HT1080 (cell line): ENCODE measurements at regions not wholly inside any gene's neighbourhood (a gene's known extent, or its start where the extent isn't known, plus 50 kb on each side); places are given as distances from the start of the nearest gene placed in this dataset.

Source experiments
- DNase-seq: peaks from one replicate; pipeline ENCODE4 v3.0.0-alpha.2; 2015; ENCODE audit warnings: low read depth

DNA sequence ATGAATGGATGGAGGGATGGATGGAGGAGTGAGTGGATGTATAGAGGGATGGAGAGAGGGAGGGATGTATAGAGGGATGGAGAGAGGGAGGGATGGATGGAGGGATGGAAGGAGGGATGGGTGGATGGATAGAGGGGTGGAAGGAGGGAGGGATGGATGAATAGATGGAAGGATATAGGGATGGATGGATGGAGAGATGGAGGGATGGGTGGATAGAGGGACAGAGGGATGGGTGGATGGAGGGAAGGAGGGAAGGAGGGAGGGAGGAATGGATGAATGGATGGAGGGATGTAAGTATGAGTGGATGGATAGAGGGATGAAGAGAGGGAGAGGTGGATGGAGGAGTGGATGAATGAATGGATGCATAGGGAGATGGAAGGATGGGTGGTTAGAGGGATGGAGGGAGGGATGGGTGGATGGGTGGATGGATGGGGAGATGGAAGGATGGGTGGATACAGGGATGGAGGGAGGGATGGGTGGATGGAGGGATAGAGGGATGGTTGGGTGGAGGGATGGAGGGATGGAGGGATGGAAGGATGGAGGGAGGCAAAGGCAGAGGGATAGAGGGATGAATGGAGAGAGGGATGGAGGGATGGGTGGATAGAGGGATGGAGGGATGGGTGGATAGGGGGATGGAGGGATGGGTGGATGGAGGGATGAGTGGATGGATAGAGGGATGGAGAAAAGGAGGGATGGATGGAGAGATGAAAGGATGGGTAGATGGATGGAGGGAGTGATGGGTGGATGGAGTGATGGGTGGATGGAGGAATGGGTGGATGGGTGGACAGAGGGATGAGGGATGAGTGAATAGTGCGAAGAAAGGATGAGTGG, 313.8 kb downstream of the UACA start:
- DNase-seq = no peak

DNA sequence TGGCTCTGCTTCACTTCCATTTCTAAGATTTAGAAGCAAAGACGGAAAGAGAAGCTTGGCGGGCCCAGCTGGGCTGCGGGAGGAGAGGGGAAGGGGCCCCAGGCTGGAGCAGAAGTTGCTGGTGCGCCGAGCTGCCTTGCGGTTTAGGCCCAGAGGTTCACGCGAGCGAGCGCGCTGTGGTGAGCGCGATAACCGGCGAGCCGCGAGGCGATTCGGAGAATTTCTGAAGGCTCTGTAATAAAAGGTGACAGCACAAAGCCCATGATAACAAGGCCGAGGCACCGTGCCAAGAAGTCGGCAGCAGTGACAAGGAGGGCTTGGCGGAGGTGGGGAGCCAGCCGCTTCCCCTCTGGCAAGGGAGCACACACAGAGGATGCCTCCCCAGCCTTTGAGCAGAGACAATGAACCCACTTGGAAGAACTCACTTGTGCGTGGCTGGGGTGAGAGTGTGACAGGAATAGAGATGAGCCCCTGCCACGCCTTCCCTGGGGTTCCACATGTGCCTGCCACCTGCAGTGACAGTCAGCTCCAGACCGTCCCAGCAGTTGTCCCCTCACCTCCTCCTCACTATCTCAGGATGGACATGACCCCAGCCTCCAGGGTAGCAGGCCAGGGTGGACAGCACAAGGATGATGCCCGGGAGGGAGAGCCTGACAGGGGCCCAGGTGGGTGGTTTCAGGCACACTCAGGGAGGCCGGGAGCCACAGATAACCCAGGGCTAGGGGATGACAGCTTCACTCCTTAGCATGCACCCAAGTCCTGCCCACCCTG, 315.2 kb downstream of the UACA start:
- no peak for DNase-seq

DNA sequence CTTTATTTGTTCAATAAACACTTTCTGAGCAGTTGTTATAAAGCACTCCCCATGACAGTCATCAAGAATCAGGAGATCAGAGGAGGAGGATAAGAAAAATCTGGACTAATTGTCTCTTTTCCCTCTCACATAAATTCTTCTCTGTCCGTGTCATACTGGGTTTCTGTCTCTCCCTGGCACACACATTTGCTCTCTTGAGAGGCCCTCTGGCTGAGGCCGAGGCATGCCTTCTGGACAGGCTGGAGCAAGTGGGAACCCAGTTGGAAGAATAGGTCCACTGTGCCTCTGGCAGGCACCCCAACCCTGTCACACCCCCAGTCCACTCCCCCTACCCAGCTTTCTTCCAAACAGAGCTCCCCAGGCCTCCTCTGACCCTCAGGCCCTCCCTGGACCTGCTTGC, 315.8 kb downstream of the UACA start:
- no peak for DNase-seq

DNA sequence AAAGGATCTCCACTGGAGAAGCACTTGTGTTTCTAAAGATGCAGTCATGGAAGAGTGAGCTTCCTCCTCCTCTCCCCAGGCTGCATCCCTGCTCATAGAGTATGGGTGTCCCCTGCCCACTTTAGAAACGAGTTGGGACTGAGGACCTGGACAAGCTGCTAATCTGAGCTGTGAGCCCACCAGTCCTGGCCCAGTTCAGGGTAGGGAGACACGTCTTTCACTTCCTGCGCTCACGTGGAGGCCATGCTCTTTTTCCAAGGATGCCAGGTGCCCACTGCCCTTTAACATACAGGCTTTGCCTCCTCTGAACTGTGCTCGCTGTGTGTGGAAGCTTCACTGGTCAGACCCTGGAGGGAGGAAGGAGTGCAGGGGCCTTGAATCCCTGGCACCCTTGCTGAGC, 316.3 kb downstream of the UACA start:
- no peak for DNase-seq

DNA sequence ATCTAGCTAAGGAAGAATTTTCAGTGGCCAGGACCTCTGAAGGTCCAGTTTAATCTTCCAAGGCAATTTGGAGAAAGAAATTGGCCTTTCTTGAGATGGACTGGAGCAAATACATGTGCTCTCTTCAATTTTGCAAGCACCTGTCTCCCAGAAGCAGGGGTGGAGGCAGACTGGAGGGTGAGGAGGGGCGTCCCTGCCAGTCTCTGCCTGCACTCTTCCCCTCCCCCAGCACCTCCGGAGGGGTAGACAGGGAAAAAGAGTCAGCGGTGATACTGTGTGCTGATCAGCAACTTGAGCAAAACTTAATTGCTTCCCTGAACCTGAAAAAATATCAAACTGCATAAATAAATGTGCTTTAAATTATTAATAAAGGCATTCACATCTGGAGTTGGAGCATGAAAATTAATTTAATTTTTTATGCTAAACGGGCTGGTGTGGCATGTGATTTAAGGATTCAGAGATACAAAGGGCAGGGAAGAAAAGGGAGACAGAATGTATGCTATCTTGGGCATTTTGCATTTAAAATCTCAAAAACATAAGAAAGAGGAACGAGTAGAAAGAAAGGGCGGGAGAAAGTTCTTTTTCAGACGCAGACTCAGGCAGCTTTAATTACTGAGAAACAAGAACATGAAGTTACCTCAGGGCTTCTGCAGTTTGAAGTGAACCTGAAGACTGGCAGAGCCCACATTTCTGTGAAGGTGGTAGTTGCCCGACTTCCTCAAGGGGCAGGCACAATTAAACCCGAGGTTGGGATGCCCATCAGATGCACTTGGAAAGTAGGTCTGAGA, 319.7 kb downstream of the UACA start:
- DNase-seq = no peak

DNA sequence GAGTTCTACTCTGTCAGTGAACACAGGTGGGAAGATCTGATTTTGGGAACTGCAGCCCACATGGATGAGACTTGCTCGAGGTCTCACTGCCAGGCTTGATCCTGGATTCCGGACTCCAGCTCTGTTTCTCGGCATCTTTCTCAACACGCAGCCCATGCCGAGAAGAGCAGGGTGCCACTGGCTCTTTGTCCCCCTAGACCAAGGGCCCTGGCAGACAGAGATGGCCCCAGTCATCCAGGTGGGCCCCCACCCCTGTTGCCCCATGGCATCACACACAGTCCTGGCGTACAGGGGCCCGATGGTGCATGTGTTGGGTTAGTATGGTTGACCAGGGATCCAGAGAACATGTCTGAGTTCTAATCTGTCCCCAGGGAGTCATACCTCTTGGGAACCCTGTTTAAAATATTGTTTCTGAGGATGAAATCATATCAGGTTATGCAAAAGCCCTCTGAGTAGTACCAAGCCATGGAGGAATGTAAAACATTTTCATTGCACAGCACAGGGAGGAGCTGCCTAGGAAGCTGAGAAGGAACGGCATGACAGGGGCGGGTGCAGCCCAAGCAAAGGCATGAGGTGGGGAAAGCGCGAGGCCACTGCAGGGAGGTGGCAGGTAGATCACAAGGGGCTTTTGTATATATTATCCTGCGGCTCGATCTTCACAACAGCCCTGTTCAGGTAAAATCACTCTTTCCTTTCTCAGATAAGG, 320.6 kb downstream of the UACA start:
- no peak for DNase-seq

DNA sequence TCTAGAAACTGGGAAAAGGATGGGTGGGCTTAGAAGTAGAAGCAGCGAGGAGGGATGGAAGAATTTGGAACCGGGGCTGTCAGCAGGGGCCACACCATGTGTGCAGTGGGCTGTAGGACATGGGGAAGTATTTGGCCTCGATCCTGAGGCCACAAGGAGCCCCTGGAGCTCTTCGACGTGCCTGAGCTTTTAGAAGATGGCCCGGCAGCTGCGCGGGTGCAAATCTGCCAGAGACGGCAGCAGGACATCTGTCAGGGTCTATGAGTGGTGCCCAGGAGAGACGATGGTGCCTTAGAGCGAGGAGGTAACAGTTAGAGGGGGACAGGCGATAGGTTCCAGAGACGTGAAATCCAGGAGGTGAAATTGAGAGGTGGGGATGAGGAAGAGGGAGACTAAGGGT, 321.1 kb downstream of the UACA start:
- no peak for DNase-seq

DNA sequence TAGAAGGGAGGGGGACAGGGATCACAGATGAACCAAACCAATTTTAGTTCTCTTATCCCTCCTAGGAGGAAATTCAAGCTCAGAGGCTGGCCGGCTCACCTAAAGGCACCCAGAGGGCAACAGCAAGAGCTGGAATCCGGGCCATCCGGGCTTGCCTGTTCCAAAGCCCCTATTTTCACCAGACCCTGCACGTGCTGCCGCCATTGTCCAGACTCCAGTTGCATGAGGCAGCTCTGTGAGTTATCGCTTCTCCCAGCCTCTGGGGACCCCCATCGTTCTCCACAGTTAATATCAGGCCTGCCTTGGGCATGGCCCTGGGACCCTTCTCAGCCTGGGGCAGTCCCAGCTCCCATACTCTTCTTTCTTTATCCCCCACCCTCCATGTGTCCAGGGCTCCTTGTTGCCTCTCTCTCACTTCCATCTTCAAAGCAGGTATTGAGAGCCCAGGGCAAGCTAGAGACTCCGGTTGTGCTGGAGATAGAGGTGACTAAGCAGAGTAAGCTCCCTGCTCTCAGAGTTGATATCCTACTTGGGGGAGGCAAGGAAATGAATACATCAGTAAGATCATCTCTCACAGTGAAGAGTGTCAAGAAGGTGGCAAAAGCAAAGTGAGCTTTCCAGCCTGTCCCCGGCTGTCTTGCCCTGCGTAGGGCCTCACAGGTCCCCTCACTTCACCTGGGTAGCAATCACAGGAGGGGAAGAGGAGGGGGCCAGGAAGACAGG, 322.8 kb downstream of the UACA start:
- DNase-seq = no peak

DNA sequence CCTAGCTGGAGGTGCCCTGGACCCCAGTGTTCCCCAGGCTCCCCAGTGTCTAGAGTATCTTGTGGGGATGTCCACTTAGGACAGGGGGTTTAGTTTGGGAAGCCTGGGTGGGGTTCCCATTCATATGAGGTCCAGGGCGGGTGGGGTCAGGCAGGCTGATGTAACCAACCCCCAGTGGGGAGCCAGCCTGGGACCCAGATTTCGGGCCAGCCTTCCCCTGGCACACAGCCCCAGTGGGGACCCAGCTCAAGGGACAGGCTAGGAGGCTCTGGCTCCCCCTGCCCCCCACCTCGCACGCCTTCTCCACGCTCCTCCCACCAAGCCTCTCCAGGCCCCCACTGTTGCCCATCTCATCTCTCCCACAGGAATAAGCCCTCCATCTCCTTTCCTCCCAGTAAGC, 323.5 kb downstream of the UACA start:
- DNase-seq = no peak

DNA sequence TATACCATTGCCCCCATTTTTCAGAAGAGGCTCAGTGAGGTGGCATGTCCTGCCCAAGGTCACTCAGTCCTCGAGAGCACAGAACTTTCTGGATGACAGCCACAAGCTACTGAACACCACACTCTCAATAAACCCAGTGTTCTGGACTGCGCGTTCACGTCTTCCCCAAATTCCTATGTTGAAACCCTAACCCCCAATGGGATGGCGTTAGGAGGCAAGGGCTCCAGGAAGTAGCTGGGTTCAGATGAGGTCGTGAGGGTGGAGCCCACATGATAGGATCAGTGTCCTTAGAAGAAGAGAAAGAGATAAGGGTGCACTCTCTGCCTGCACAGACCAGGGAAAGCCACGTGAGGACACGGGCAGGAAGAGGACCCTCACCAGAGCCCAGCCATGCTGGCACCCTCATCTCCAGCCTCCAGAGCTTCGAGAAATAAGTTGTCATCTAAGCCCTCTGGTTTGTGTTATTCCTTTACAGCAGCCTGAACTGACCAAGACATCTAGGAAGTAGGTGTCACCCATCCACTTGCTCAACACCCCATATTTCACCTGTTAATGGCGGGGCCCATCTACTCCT, 324.0 kb downstream of the UACA start:
- no peak for DNase-seq

DNA sequence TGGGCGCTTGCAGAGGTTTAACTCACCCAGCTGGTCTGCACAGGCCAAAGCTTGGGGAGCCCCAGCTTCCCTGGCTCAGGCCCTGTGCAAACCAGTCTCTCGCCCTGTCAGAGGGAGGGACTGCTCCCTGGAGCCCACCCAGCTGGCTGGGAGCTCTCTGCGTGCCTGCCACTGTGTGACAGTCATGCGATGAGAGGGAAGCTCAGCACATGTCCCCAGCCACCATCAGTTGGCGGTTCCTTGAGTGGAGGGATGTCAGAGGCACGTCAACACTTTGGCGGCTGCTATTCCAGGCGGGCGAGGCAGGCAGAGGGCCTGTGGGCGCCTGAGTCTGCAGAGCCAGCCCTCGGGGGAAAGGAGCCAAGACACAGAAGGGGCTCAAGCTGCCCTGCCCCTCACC, 324.6 kb downstream of the UACA start:
- no peak for DNase-seq

DNA sequence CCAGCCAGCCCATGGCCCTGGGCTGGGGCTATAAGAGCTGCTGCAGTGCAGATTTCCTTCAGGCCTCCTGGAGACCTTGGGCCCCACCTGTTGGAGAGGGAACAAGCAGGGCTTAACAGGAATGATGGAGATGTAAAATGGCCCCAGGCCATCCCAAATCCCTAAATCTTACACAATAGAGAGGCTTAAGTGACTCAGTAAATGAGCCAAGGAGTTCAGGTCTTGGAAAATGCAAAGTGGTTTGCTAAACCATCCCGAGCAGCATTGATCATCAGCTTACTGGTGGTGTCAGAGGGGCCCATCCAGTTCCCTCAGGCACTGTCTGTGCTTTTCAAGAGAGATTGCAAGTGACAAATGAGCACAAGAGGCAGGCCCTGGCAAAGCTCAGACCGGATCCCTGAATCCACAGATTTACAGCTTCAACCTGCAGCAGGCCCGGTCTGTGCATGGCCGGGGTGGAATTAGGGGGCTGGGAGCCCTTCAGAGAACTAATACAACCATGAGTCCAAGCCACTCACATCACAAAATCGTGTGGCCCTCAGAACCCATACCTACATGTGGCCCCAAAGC, 325.4 kb downstream of the UACA start:
- DNase-seq = no peak

DNA sequence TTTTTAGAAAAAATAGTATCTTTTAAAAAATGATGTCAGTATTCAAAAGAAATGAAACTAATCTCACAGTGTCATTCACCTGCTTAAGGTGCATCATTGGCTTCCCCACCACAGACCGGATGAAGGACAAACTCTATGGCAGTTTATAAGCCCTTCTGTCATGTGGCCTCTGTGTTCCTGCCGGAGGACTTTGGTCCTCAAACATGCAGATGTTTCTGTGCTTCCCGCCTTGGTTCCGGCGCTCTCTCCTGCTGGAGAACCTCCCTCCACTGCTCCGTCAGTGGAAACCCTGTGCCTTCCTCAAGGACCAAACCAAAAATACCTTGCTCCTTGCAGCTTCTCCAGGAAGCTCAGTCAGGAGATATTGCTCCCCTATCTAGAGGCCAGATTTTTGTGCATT, 326.3 kb downstream of the UACA start:
- DNase-seq = no peak

DNA sequence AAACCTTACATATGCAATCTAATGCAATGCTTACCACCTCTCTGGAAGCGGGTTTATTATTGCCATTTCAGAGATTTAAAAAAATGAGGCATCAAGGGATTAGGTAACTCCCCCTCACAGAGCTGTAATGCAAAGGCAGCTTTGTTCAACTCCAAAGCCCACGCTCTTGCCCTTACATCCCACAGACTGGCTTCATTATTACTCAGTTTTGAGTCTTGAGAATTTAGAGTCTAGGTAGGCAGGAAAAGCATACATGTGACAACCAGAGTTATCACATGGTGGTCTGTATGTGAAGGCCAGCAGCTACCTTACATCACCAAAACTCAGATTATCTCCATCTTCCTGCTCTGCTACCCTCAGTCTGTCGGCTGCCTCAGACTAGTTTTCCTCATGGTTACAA, 326.9 kb downstream of the UACA start:
- no peak for DNase-seq

DNA sequence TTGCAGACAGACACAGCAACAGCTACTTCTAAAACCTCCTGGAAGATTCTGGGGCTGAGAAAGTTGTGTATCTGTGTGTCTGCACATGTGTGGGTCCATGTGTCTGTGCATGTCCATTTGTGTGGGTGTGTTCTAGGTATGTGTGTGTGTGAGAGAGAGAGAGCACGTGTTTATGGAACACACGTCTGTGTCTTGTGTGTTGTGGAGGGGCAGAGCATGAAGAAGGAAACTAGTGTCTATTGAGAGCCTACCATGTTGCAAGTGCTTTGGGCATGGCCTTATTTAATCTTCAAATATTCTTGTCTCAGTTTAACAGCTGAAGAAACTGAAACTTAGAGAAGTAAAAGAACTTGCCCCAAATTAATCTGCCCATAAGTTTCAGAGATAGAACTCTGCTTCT, 327.5 kb downstream of the UACA start:
- DNase-seq = no peak

DNA sequence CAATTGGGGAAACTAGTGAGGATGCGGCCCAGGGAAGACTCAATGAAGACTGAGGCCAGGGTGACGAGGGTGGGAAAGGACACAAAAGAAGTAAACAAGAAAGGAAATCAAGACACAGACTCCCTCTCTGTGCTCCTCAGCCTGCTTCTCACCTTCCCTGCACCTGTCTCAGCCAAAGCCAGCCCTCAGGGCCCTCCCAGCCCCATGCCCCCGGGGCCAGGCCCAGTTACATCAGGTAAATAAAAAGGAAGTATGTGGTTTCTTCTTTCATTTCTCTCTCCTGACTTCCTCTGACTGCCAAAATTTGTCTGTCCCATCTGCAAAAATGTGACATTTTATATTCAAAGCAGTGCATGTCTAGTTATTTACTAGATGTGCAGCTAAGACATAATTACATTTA, 328.0 kb downstream of the UACA start:
- DNase-seq = no peak

DNA sequence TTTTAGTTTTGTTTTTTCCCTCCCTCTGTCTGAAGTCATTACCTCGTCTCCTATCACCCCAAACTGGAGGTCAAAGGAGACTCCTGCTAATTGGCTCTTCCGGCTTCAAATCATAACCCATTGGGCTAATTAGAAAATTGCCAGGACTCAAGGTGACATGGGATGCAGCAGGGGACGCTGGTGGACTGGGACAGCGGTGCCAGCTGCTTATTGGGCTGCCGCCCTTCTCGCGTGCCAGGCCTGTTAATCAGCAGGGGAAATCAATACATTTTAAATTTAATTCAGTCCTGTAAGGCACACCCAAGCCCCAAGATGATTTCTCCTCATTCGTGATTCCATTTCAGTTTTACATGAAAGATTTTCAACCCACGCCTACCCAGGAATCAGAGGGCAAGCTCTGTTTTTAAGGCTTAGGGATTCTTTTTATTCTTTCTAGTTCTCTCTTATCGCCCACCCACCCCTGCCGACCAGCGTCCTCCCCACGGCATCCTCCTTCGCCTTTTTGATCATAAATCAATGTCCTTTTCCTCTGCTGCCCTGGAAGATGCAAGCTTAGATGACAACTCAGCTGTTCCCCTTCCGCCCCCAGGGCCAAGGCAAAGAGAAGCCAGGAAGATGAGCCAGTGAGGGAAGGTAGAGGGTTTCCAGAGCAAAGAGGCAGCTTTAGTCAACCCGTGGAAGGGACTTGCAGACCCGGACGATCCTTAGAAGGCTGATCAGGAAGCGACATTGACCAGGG, 329.6 kb downstream of the UACA start:
- no peak for DNase-seq

DNA sequence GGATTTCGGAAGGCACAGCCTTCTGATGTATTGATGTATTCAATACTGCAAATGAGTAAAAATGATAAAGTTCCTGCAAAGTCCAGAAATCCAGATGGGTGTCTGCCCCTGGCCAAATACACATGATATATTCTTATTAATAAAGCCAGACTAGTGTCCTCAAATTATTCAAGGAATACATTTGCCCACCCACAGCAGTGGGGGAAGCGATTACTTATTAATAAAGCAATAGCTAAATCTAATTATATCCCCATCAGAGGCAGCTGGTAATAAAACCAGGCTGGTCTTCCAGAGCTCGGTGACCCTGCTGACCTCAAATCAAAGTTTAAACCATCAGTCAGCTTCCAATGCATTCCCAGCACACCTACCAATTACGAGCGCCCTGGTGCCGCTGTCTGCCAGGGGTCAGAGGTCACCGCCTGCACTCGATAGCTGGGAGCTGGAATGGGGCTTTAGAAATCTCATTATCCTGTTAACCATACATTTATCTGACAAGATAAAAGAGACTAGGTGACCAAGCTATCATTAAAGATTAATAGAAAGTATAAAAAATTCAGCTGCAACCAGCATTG, 330.3 kb downstream of the UACA start:
- DNase-seq = no peak

DNA sequence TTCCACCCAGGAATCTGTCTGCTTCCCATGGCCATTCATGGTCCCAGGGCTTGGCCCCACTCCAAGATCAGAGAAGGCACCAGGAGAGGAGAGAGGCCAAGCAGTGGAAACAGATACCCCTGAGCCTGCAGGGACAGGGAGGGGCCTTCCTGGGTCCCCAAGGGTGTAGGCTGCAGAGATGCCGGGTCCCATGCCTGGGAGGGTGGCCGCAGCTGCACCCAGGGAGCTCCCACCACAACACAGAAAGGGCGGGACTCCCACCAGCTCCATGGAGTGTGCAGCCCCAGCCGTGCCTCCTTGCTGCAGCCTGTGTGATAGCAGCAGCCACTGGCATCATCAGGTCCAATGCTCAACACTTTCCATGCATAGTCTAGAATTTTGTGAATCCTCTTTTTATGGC, 331.5 kb downstream of the UACA start:
- no peak for DNase-seq
